DOHH2 (cell line): ENCODE measurements at regions not wholly inside any gene's neighbourhood (a gene's known extent, or its start where the extent isn't known, plus 50 kb on each side); places are given as distances from the start of the nearest gene placed in this dataset.

ENCODE experiments used
- EZH2phosphoT487 ChIP-seq: fragments of 200-600 bp; sonication (generic); IDR thresholded peaks from 2 replicates; pipeline ENCODE4 v1.6.1; 2017; ENCODE audit warnings: borderline replicate concordance, mild to moderate bottlenecking, antibody characterized with exemption, low read length, moderate library complexity, mixed read lengths
- TF ChIP-seq, protein P1 (sequence below): fragments of 200-600 bp; sonication (generic); IDR thresholded peaks from one replicate; pipeline ENCODE4 v1.5.1; 2014; ENCODE audit warnings: antibody characterized with exemption, mild to moderate bottlenecking, low read depth, low read length; ENCODE audit not compliant: poor library complexity, severe bottlenecking

- TF ChIP-seq, protein P1, sequence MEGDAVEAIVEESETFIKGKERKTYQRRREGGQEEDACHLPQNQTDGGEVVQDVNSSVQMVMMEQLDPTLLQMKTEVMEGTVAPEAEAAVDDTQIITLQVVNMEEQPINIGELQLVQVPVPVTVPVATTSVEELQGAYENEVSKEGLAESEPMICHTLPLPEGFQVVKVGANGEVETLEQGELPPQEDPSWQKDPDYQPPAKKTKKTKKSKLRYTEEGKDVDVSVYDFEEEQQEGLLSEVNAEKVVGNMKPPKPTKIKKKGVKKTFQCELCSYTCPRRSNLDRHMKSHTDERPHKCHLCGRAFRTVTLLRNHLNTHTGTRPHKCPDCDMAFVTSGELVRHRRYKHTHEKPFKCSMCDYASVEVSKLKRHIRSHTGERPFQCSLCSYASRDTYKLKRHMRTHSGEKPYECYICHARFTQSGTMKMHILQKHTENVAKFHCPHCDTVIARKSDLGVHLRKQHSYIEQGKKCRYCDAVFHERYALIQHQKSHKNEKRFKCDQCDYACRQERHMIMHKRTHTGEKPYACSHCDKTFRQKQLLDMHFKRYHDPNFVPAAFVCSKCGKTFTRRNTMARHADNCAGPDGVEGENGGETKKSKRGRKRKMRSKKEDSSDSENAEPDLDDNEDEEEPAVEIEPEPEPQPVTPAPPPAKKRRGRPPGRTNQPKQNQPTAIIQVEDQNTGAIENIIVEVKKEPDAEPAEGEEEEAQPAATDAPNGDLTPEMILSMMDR: no peak
- no peak for TF ChIP-seq EZH2phosphoT487
These were observed 71.2 kb upstream of the CNTNAP5 start for GRCh38 chr2:123953846-123954245.
